ENCODE measurements at regions not wholly inside any gene's neighbourhood (a gene's known extent, or its start where the extent isn't known, plus 50 kb on each side); places are given as distances from the start of the nearest gene placed in this dataset.
A peak's percentile ranks its signal among the peaks of the same experiment; 100 is the strongest.

GRCh38 chr2:234335661-234336228 lies 161.1 kb downstream of the ARL4C start:
- peaks cover 15% of the 10 kb centered on the region for H3K4me1 Mint-ChIP-seq
- H3K4me3 ChIP-seq = no peak overlapping the region
- no peak overlapping the region for H3K27ac Mint-ChIP-seq
- TF ChIP-seq REST (IDR thresholded peaks at IDR 0.05; ENCODE audit: unreplicated experiment) (peak; percentile 58), NANOG (IDR thresholded peaks at IDR 0.05; ENCODE audit: borderline replicate concordance) (no peak), POLR2AphosphoS5 (IDR thresholded peaks at IDR 0.05; ENCODE audit: low read depth) (no peak), STAT1 (IDR thresholded peaks at IDR 0.05; ENCODE audit: unreplicated experiment) (no peak)
- H3K36me3 ChIP-seq (ENCODE audit: insufficient read depth) = no peaks in the 10 kb centered on the region
- no peaks in the 10 kb centered on the region for H3K79me2 ChIP-seq (replicated peaks; ENCODE audit: insufficient read depth)
- DNase-seq (ENCODE audit: low spot score) = no peak
- peaks cover 6% of the 10 kb centered on the region for H3K27me3 Mint-ChIP-seq (ENCODE audit: insufficient read depth, low read depth, poor library complexity)
- no peaks in the 10 kb centered on the region for H3F3A ChIP-seq (replicated peaks; ENCODE audit: low read depth)
- no peaks in the 10 kb centered on the region for H3K36me3 Mint-ChIP-seq (ENCODE audit: low read depth)
- no peak overlapping the region for H3K4me2 ChIP-seq
- no peak for ATAC-seq
- no peaks in the 10 kb centered on the region for H4K20me1 ChIP-seq (replicated peaks; ENCODE audit: insufficient read depth)
- no peak overlapping the region for H3K27ac ChIP-seq (ENCODE audit: low read depth)
- H3K27me3 ChIP-seq (ENCODE audit: insufficient read depth) = no peaks in the 10 kb centered on the region
- no peak overlapping the region for H3K4me3 Mint-ChIP-seq
- H3K9me2 ChIP-seq (ENCODE audit: insufficient read depth) = no peaks in the 10 kb centered on the region
- no peaks in the 10 kb centered on the region for H3K4me1 ChIP-seq (ENCODE audit: insufficient read depth)
- no peak overlapping the region for H2AFZ ChIP-seq
- no peaks in the 10 kb centered on the region for H3K9me3 Mint-ChIP-seq

GRCh38 chr2:234334756-234335155 lies 162.1 kb downstream of the ARL4C start:
- Histone ChIP-seq H3K27ac (ENCODE audit: low read depth) (no peak overlapping the region), H4K20me1 (replicated peaks; ENCODE audit: insufficient read depth) (no peaks in the 10 kb centered on the region), H3K4me1 (ENCODE audit: insufficient read depth) (no peaks in the 10 kb centered on the region), H3K36me3 (ENCODE audit: insufficient read depth) (no peaks in the 10 kb centered on the region), H3K79me2 (replicated peaks; ENCODE audit: insufficient read depth) (no peaks in the 10 kb centered on the region), H3F3A (replicated peaks; ENCODE audit: low read depth) (no peaks in the 10 kb centered on the region), H2AFZ (no peak overlapping the region), H3K4me3 (no peak overlapping the region), H3K4me2 (no peak overlapping the region), H3K9me2 (ENCODE audit: insufficient read depth) (no peaks in the 10 kb centered on the region; the same call in 1 of the 2 replicates), H3K27me3 (ENCODE audit: insufficient read depth) (no peaks in the 10 kb centered on the region)
- DNase-seq (ENCODE audit: low spot score) (no peak), ATAC-seq (no peak; the same call in 2 of the 3 replicates)
- no peaks in the 10 kb centered on the region for H3K36me3 Mint-ChIP-seq (ENCODE audit: low read depth)
- H3K4me3 Mint-ChIP-seq = no peak overlapping the region
- no peak overlapping the region for H3K27ac Mint-ChIP-seq
- no peaks in the 10 kb centered on the region for H3K9me3 Mint-ChIP-seq
- H3K4me1 Mint-ChIP-seq = peaks cover 15% of the 10 kb centered on the region
- peaks cover 6% of the 10 kb centered on the region for H3K27me3 Mint-ChIP-seq (ENCODE audit: insufficient read depth, low read depth, poor library complexity)
- no peak for TF ChIP-seq JUNB (IDR thresholded peaks at IDR 0.05; ENCODE audit: unreplicated experiment)
- no peak for TF ChIP-seq CTCF (conservative IDR thresholded peaks at IDR 0.05; ENCODE audit: low read depth in 2 of 2)
- no peak for TF ChIP-seq ZNF331 (CRISPR knock-in tag; IDR thresholded peaks at IDR 0.05; ENCODE audit: low read depth)
- TF ChIP-seq ZNF114 (CRISPR knock-in tag; IDR thresholded peaks at IDR 0.05) = no peak
- TF ChIP-seq EZH2phosphoT487 (IDR thresholded peaks at IDR 0.05; ENCODE audit: unreplicated experiment) = no peak
- no peak for TF ChIP-seq CREB1 (CRISPR knock-in tag; IDR thresholded peaks at IDR 0.05; ENCODE audit: low read depth)
- TF ChIP-seq ZNF462 (CRISPR knock-in tag; IDR thresholded peaks at IDR 0.05) = no peak
